ENCODE measurements at regions not wholly inside any gene's neighbourhood (a gene's known extent, or its start where the extent isn't known, plus 50 kb on each side); places are given as distances from the start of the nearest gene placed in this dataset.

GRCh38 chr13:77480066-77480465 lies 55.4 kb upstream of the SCEL start:
- no peak for DNase-seq (ENCODE audit: low read depth)
- no peak overlapping the region for H3K4me3 ChIP-seq (ENCODE audit: low read depth, low read length)

GRCh38 chr13:77479326-77479725 lies 56.2 kb upstream of the SCEL start:
- DNase-seq (ENCODE audit: low read depth): no peak
- H3K4me3 ChIP-seq (ENCODE audit: low read depth, low read length): no peak overlapping the region

GRCh38 chr13:77477299-77477848 lies 58.1 kb upstream of the SCEL start:
- H3K4me3 ChIP-seq (ENCODE audit: low read depth, low read length): no peak overlapping the region
- DNase-seq (ENCODE audit: low read depth): no peak

- DNase-seq (ENCODE audit: low read depth): no peak
- H3K4me3 ChIP-seq (ENCODE audit: low read depth, low read length): no peak overlapping the region
Observed at GRCh38 chr13:77476456-77476855, 59.0 kb upstream of the SCEL start.

- no peak for DNase-seq (ENCODE audit: low read depth)
- no peak overlapping the region for H3K4me3 ChIP-seq (ENCODE audit: low read depth, low read length)
Observed at GRCh38 chr13:77475345-77476084, 60.0 kb upstream of the SCEL start.

- no peak for DNase-seq (ENCODE audit: low read depth)
- no peak overlapping the region for H3K4me3 ChIP-seq (ENCODE audit: low read depth, low read length)
Observed at GRCh38 chr13:77470986-77471385, 64.5 kb upstream of the SCEL start.

- DNase-seq (ENCODE audit: low read depth): no peak
- H3K4me3 ChIP-seq (ENCODE audit: low read depth, low read length): no peak overlapping the region
Observed at GRCh38 chr13:77466753-77467422, 68.6 kb upstream of the SCEL start.

- no peak for DNase-seq (ENCODE audit: low read depth)
- H3K4me3 ChIP-seq (ENCODE audit: low read depth, low read length): no peak overlapping the region
Observed at GRCh38 chr13:77465603-77466195, 69.8 kb upstream of the SCEL start.

- DNase-seq (ENCODE audit: low read depth): no peak
Observed at GRCh38 chr13:77460195-77460594, 75.3 kb upstream of the SCEL start.

GRCh38 chr13:77459592-77459991 lies 75.9 kb upstream of the SCEL start:
- no peak overlapping the region for H3K4me3 ChIP-seq (ENCODE audit: low read depth, low read length)
- no peak for DNase-seq (ENCODE audit: low read depth)

More at GRCh38 chr13:77460195-77460594, 75.3 kb upstream of the SCEL start:
- H3K4me3 ChIP-seq (ENCODE audit: low read depth, low read length): no peak overlapping the region

- DNase-seq (ENCODE audit: low read depth): no peak
- H3K4me3 ChIP-seq (ENCODE audit: low read depth, low read length): no peak overlapping the region
Observed at GRCh38 chr13:77458736-77459135, 76.8 kb upstream of the SCEL start.

- DNase-seq (ENCODE audit: low read depth): no peak
- no peak overlapping the region for H3K4me3 ChIP-seq (ENCODE audit: low read depth, low read length)
Observed at GRCh38 chr13:77457966-77458365, 77.5 kb upstream of the SCEL start.

- H3K4me3 ChIP-seq (ENCODE audit: low read depth, low read length): no peak overlapping the region
- no peak for DNase-seq (ENCODE audit: low read depth)
Observed at GRCh38 chr13:77456271-77456670, 79.2 kb upstream of the SCEL start.

GRCh38 chr13:77449265-77449664 lies 86.2 kb upstream of the SCEL start:
- no peak overlapping the region for H3K4me3 ChIP-seq (ENCODE audit: low read depth, low read length)
- DNase-seq (ENCODE audit: low read depth): no peak

- no peak overlapping the region for H3K4me3 ChIP-seq (ENCODE audit: low read depth, low read length)
- DNase-seq (ENCODE audit: low read depth): no peak
Observed at GRCh38 chr13:77448689-77449088, 86.8 kb upstream of the SCEL start.

- H3K4me3 ChIP-seq (ENCODE audit: low read depth, low read length): no peak overlapping the region
Observed at GRCh38 chr13:77443511-77443910, 92.0 kb upstream of the SCEL start.

GRCh38 chr13:77437267-77437666 lies 98.2 kb upstream of the SCEL start:
- H3K4me3 ChIP-seq (ENCODE audit: low read depth, low read length): no peak overlapping the region
- no peak for DNase-seq (ENCODE audit: low read depth)

More at GRCh38 chr13:77443511-77443910, 92.0 kb upstream of the SCEL start:
- DNase-seq (ENCODE audit: low read depth): no peak

GRCh38 chr13:77434289-77434688 lies 101.2 kb upstream of the SCEL start:
- DNase-seq (ENCODE audit: low read depth): no peak
- H3K4me3 ChIP-seq (ENCODE audit: low read depth, low read length): no peak overlapping the region

GRCh38 chr13:77431449-77431848 lies 104.1 kb upstream of the SCEL start:
- no peak overlapping the region for H3K4me3 ChIP-seq (ENCODE audit: low read depth, low read length)
- DNase-seq (ENCODE audit: low read depth): no peak

GRCh38 chr13:77430377-77430951 lies 103.6 kb upstream of the MYCBP2 start:
- no peak for DNase-seq (ENCODE audit: low read depth)
- H3K4me3 ChIP-seq (ENCODE audit: low read depth, low read length): no peak overlapping the region

Data from skeletal muscle cell (primary cell).